ENCODE measurements at regions not wholly inside any gene's neighbourhood (a gene's known extent, or its start where the extent isn't known, plus 50 kb on each side); places are given as distances from the start of the nearest gene placed in this dataset.

DNA sequence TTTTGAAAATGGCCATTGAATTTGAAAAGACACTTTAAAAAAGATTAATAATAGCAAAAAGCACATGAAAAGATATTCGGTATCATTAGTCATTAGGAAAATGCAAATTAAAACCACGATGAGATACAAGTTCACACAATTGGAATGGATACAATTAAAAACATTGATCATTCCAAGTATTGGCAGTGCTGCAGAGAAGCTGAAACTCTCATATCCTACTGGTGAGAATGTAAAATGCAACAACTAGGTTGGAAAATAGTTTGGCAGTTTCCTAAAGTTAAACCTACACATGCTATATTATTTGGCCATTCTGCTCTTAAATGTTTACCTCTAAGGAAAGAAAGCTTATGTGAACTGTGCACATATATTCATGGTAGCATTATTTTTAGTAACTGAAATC, 838.7 kb upstream of the PRMT6 start:
- TF ChIP-seq EZH2 (IDR thresholded peaks at IDR 0.05) (no peak), CTCF (IDR thresholded peaks at IDR 0.05) (peak; percentile 51), EZH2phosphoT487 (IDR thresholded peaks at IDR 0.05) (no peak)
